Smooth muscle cell (in vitro differentiated cells): ENCODE measurements at regions not wholly inside any gene's neighbourhood (a gene's known extent, or its start where the extent isn't known, plus 50 kb on each side); places are given as distances from the start of the nearest gene placed in this dataset.

ENCODE experiments used
- DNase-seq: peaks from one replicate; lab custom pipeline; 2025; ENCODE audit not compliant: unreplicated experiment; lab: John Stamatoyannopoulos, UW
- H2AFZ ChIP-seq: fragments of 200-600 bp; sonication (generic); 2 replicates; pipeline ENCODE4 v1.6.0; 2016; ENCODE audit warnings: antibody characterized with exemption, low read depth, mild to moderate bottlenecking
- H3F3A ChIP-seq: fragments of 200-600 bp; sonication (generic); 2 replicates; pipeline ENCODE4 v1.6.0; 2017; ENCODE audit warnings: antibody characterized with exemption, low read depth
- H3K27ac ChIP-seq: fragments of 200-600 bp; sonication (generic); 2 replicates; pipeline ENCODE4 v1.5.1; 2016; ENCODE audit warnings: low read depth, mild to moderate bottlenecking
- H3K27me3 ChIP-seq: fragments of 200-600 bp; sonication (generic); 2 replicates; pipeline ENCODE4 v1.6.1; 2016; ENCODE audit warnings: low read depth, mild to moderate bottlenecking
- H3K36me3 ChIP-seq: fragments of 200-600 bp; sonication (generic); 2 replicates; pipeline ENCODE4 v1.5.1; 2016; ENCODE audit warnings: low read depth
- H3K4me1 ChIP-seq: fragments of 200-600 bp; sonication (generic); 2 replicates; pipeline ENCODE4 v1.5.1; 2016; ENCODE audit warnings: low read depth
- H3K4me2 ChIP-seq: fragments of 200-600 bp; sonication (generic); 2 replicates; pipeline ENCODE4 v1.6.0; 2016; ENCODE audit warnings: mild to moderate bottlenecking
- H3K4me3 ChIP-seq: fragments of 200-600 bp; sonication (generic); 2 replicates; pipeline ENCODE4 v1.5.1; 2016; ENCODE audit warnings: mild to moderate bottlenecking
- H3K79me2 ChIP-seq: fragments of 200-600 bp; sonication (generic); 2 replicates; pipeline ENCODE4 v1.6.0; 2016; ENCODE audit warnings: low read depth, mild to moderate bottlenecking
- H3K9ac ChIP-seq: fragments of 200-600 bp; sonication (generic); 2 replicates; pipeline ENCODE4 v1.6.0; 2016; ENCODE audit warnings: low read depth
- H3K9me3 ChIP-seq: fragments of 200-600 bp; sonication (generic); replicated peaks from 2 replicates; pipeline ENCODE4 v1.5.1; 2016; ENCODE audit warnings: low read depth
- H4K20me1 ChIP-seq: fragments of 200-600 bp; sonication (generic); 2 replicates; pipeline ENCODE4 v1.6.0; 2016; ENCODE audit warnings: low read depth
- CTCF ChIP-seq: fragments of 200-600 bp; sonication (generic); IDR thresholded peaks from 2 replicates; pipeline ENCODE4 v1.5.1; 2017; ENCODE audit warnings: borderline replicate concordance, mild to moderate bottlenecking, antibody characterized with exemption; ENCODE audit not compliant: insufficient read depth, poor library complexity, severe bottlenecking
- WGBS: methylation state at CpG from one replicate; pipeline ENCODE4 v1.1.7; 2016; ENCODE audit warnings: low lambda C conversion rate; 5-methylcytosine and 5-hydroxymethylcytosine counted together

- no peaks in the 10 kb centered on the region for H3K36me3 ChIP-seq
- no peaks in the 10 kb centered on the region for H3K27me3 ChIP-seq
- WGBS = 100% methylated on average over 1 of the region's 1 CpG
- no peak for TF ChIP-seq CTCF
- no peak overlapping the region for H3K4me3 ChIP-seq
- no peak overlapping the region for H3K4me2 ChIP-seq
- no peaks in the 10 kb centered on the region for H3K9me3 ChIP-seq
- H3K4me1 ChIP-seq = no peaks in the 10 kb centered on the region
- no peaks in the 10 kb centered on the region for H3F3A ChIP-seq
- no peaks in the 10 kb centered on the region for H4K20me1 ChIP-seq
- H3K9ac ChIP-seq = no peak overlapping the region
- H2AFZ ChIP-seq = no peak overlapping the region
- H3K27ac ChIP-seq = no peak overlapping the region
- no peak for DNase-seq
- H3K79me2 ChIP-seq = no peaks in the 10 kb centered on the region
Measured at GRCh38 chr18:39527465-39527864, 1961.9 kb upstream of the CELF4 start.

- no peak overlapping the region for H3K4me2 ChIP-seq
- no peak overlapping the region for H3K9ac ChIP-seq
- no peaks in the 10 kb centered on the region for H3K27me3 ChIP-seq
- no peaks in the 10 kb centered on the region for H4K20me1 ChIP-seq
- H3K4me3 ChIP-seq = no peak overlapping the region
- H3K9me3 ChIP-seq = no peaks in the 10 kb centered on the region
- H3F3A ChIP-seq = no peaks in the 10 kb centered on the region
- H3K4me1 ChIP-seq = no peaks in the 10 kb centered on the region
- no peak overlapping the region for H2AFZ ChIP-seq
- no peak for TF ChIP-seq CTCF
- DNase-seq = no peak
- H3K27ac ChIP-seq = no peak overlapping the region
- no peaks in the 10 kb centered on the region for H3K36me3 ChIP-seq
- H3K79me2 ChIP-seq = no peaks in the 10 kb centered on the region
Measured at GRCh38 chr18:39524370-39524769, 1958.8 kb upstream of the CELF4 start.

GRCh38 chr18:39523281-39523680 lies 1957.7 kb upstream of the CELF4 start:
- no peak overlapping the region for H3K27ac ChIP-seq
- TF ChIP-seq CTCF = no peak
- H3K4me2 ChIP-seq = no peak overlapping the region
- 74% methylated on average over 1 of the region's 1 CpG for WGBS
- no peak overlapping the region for H3K4me3 ChIP-seq
- no peaks in the 10 kb centered on the region for H3K4me1 ChIP-seq
- H4K20me1 ChIP-seq = no peaks in the 10 kb centered on the region
- H3F3A ChIP-seq = no peaks in the 10 kb centered on the region
- H3K36me3 ChIP-seq = no peaks in the 10 kb centered on the region
- H3K9ac ChIP-seq = no peak overlapping the region
- no peaks in the 10 kb centered on the region for H3K79me2 ChIP-seq
- no peaks in the 10 kb centered on the region for H3K27me3 ChIP-seq
- H2AFZ ChIP-seq = no peak overlapping the region
- H3K9me3 ChIP-seq = no peaks in the 10 kb centered on the region
- no peak for DNase-seq

GRCh38 chr18:39521164-39521563 lies 1955.6 kb upstream of the CELF4 start:
- Histone ChIP-seq H3K36me3 (no peaks in the 10 kb centered on the region), H3K27ac (no peak overlapping the region), H3K4me2 (no peak overlapping the region), H3F3A (no peaks in the 10 kb centered on the region), H3K9me3 (no peaks in the 10 kb centered on the region), H4K20me1 (no peaks in the 10 kb centered on the region), H3K9ac (no peak overlapping the region), H3K79me2 (no peaks in the 10 kb centered on the region), H3K4me3 (no peak overlapping the region), H2AFZ (no peak overlapping the region), H3K27me3 (no peaks in the 10 kb centered on the region), H3K4me1 (no peaks in the 10 kb centered on the region)
- DNase-seq = no peak
- TF ChIP-seq CTCF = no peak
